Testis (tissue), 2 donors: ENCODE measurements at regions not wholly inside any gene's neighbourhood (a gene's known extent, or its start where the extent isn't known, plus 50 kb on each side); places are given as distances from the start of the nearest gene placed in this dataset.

Source experiments
- CTCF ChIP-seq, 3 experiments: fragments of 450-650 bp in 2 of 3; fragments of 200-600 bp in 1 of 3; sonication (generic) in 1 of 3; IDR thresholded peaks; one replicate each; pipeline ENCODE4 v1.5.1; 2016 to 2019; ENCODE audit warnings: antibody characterized with exemption in 3 of 3, mild to moderate bottlenecking in 2 of 3, moderate library complexity in 1 of 3
- POLR2A ChIP-seq: fragments of 450-650 bp; IDR thresholded peaks from one replicate; pipeline ENCODE4 v1.6.1; 2017; ENCODE audit warnings: antibody characterized with exemption, mild to moderate bottlenecking, moderate library complexity

GRCh38 chr1:38677311-38677710 is 182.3 kb downstream of the RRAGC start:
- TF ChIP-seq CTCF (IDR thresholded peaks at IDR 0.05) (no peak), POLR2A (no peak)
